WTC11 (cell line): ENCODE measurements at regions not wholly inside any gene's neighbourhood (a gene's known extent, or its start where the extent isn't known, plus 50 kb on each side); places are given as distances from the start of the nearest gene placed in this dataset.

Experiments used
- ATF1 ChIP-seq: sonication (generic); formaldehyde crosslinking; IDR thresholded peaks from 2 replicates; pipeline ENCODE4 v1.8.1; 2023; ENCODE audit warnings: mild to moderate bottlenecking, moderate library complexity, missing genetic modification reagents
- ELF4 ChIP-seq: sonication (generic); formaldehyde crosslinking; IDR thresholded peaks from 2 replicates; pipeline ENCODE4 v1.8.1; 2022; ENCODE audit warnings: low read depth, mild to moderate bottlenecking, moderate library complexity, missing genetic modification reagents
- ETV6 ChIP-seq: sonication (generic); formaldehyde crosslinking; IDR thresholded peaks from 2 replicates; pipeline ENCODE4 v1.8.1; 2022; ENCODE audit warnings: mild to moderate bottlenecking, missing genetic modification reagents
- GTF2I ChIP-seq: fragments of 250-450 bp; sonication (Bioruptor Pico); conservative IDR thresholded peaks from 2 replicates; pipeline ENCODE4 v1.4.0; 2021; ENCODE audit warnings: mild to moderate bottlenecking
- IRF2 ChIP-seq: sonication (generic); formaldehyde crosslinking; IDR thresholded peaks from 2 replicates; pipeline ENCODE4 v1.8.0; 2022; ENCODE audit warnings: low read depth, missing genetic modification reagents, borderline replicate concordance
- NR3C1 ChIP-seq: sonication (generic); formaldehyde crosslinking; conservative IDR thresholded peaks from 2 replicates; pipeline ENCODE4 v1.8.1; 2023; ENCODE audit warnings: low read depth, mild to moderate bottlenecking, missing genetic modification reagents
- SMAD4 ChIP-seq: sonication (generic); formaldehyde crosslinking; IDR thresholded peaks from 2 replicates; pipeline ENCODE4 v1.8.0; 2022; ENCODE audit warnings: mild to moderate bottlenecking, missing genetic modification reagents
- TEAD4 ChIP-seq: sonication (generic); formaldehyde crosslinking; IDR thresholded peaks from 2 replicates; pipeline ENCODE4 v1.8.0; 2022; ENCODE audit warnings: mild to moderate bottlenecking, missing genetic modification reagents
- ZNF138 ChIP-seq: sonication (generic); formaldehyde crosslinking; conservative IDR thresholded peaks from 2 replicates; pipeline ENCODE4 v1.8.1; 2022; ENCODE audit warnings: mild to moderate bottlenecking, moderate library complexity, missing genetic modification reagents
- ZNF263 ChIP-seq: sonication (generic); formaldehyde crosslinking; IDR thresholded peaks from 2 replicates; pipeline ENCODE4 v1.8.1; 2022; ENCODE audit warnings: low read depth, mild to moderate bottlenecking, moderate library complexity, missing genetic modification reagents
- ZNF396 ChIP-seq: fragments of 250-450 bp; sonication (Bioruptor Pico); IDR thresholded peaks from 2 replicates; pipeline ENCODE4 v1.8.0; 2021; ENCODE audit warnings: mild to moderate bottlenecking, moderate library complexity, borderline replicate concordance
- ZNF423 ChIP-seq: fragments of 250-450 bp; sonication (Bioruptor Pico); IDR thresholded peaks from 2 replicates; pipeline ENCODE4 v2.1.2; 2022; ENCODE audit warnings: mild to moderate bottlenecking, moderate library complexity
- TF ChIP-seq, protein P1 (sequence below): sonication (generic); formaldehyde crosslinking; IDR thresholded peaks from 2 replicates; pipeline ENCODE4 v1.8.1; 2022; ENCODE audit warnings: missing genetic modification reagents, borderline replicate concordance
- TF ChIP-seq, protein P2 (sequence below): sonication (generic); formaldehyde crosslinking; IDR thresholded peaks from 2 replicates; pipeline ENCODE4 v1.8.1; 2023; ENCODE audit warnings: mild to moderate bottlenecking, missing genetic modification reagents, moderate library complexity
- TF ChIP-seq, protein P3 (sequence below): sonication (generic); formaldehyde crosslinking; IDR thresholded peaks from 2 replicates; pipeline ENCODE4 v1.8.0; 2022; ENCODE audit warnings: mild to moderate bottlenecking, missing genetic modification reagents
- TF ChIP-seq, protein P4 (sequence below): sonication (generic); formaldehyde crosslinking; IDR thresholded peaks from 2 replicates; pipeline ENCODE4 v1.8.1; 2022; ENCODE audit warnings: mild to moderate bottlenecking, missing genetic modification reagents, moderate library complexity, borderline replicate concordance
- TF ChIP-seq, protein P5 (sequence below): fragments of 250-450 bp; sonication (Bioruptor Pico); IDR thresholded peaks from 2 replicates; pipeline ENCODE4 v1.9.0; 2021; ENCODE audit warnings: mild to moderate bottlenecking
- TF ChIP-seq, protein P6 (sequence below): sonication (generic); formaldehyde crosslinking; IDR thresholded peaks from 2 replicates; pipeline ENCODE4 v1.8.1; 2022; ENCODE audit warnings: mild to moderate bottlenecking, moderate library complexity, missing genetic modification reagents
- TF ChIP-seq, protein P7 (sequence below): sonication (generic); formaldehyde crosslinking; IDR thresholded peaks from 2 replicates; pipeline ENCODE4 v1.8.1; 2022; ENCODE audit warnings: low read depth, mild to moderate bottlenecking, moderate library complexity, missing genetic modification reagents, borderline replicate concordance

DNA sequence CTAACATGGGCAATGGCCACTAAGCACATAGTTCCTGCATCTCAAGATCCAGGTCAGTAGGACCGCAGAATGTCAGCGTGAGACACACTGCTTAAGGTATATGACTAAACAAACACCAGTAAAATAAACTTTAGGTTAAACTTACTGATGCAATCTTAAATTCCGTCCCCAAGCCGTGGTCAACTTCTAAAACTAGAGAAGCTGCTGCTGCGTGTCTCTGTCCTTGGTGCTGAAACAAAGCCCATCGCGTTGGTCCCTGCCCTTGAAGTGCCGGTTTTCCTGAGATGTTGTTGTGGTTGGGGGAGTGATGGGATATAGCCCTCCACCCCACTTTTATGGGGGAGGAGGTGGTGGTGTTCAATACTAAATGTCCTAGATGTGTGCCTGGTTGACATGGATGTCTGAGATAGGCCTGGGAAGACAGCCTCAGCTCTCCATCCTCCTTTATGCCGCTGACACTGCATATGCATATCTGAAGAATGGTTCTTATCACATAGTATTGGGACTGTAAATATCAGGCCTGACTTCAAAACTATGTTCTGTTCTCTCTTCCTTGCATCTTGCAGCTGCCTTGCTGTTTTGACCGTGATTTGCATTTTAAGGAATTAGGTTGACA, 72.0 kb upstream of the KCNA3 start (continued):
- no peak for TF ChIP-seq IRF2 (CRISPR knock-in tag)
- TF ChIP-seq, protein P1, sequence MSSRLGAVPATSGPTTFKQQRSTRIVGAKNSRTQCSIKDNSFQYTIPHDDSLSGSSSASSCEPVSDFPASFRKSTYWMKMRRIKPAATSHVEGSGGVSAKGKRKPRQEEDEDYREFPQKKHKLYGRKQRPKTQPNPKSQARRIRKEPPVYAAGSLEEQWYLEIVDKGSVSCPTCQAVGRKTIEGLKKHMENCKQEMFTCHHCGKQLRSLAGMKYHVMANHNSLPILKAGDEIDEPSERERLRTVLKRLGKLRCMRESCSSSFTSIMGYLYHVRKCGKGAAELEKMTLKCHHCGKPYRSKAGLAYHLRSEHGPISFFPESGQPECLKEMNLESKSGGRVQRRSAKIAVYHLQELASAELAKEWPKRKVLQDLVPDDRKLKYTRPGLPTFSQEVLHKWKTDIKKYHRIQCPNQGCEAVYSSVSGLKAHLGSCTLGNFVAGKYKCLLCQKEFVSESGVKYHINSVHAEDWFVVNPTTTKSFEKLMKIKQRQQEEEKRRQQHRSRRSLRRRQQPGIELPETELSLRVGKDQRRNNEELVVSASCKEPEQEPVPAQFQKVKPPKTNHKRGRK (CRISPR knock-in tag): no peak
- TF ChIP-seq NR3C1 (CRISPR knock-in tag): no peak
- TF ChIP-seq, protein P2, sequence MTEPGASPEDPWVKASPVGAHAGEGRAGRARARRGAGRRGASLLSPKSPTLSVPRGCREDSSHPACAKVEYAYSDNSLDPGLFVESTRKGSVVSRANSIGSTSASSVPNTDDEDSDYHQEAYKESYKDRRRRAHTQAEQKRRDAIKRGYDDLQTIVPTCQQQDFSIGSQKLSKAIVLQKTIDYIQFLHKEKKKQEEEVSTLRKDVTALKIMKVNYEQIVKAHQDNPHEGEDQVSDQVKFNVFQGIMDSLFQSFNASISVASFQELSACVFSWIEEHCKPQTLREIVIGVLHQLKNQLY: no peak
- TF ChIP-seq, protein P3, sequence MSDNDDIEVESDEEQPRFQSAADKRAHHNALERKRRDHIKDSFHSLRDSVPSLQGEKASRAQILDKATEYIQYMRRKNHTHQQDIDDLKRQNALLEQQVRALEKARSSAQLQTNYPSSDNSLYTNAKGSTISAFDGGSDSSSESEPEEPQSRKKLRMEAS (CRISPR knock-in tag): peak; percentile 47; the same call in 1 of the 2 replicates
- no peak for TF ChIP-seq ATF1 (CRISPR knock-in tag)
- TF ChIP-seq ZNF396 (CRISPR knock-in tag): no peak
- TF ChIP-seq ZNF138 (CRISPR knock-in tag): no peak
- TF ChIP-seq ELF4 (CRISPR knock-in tag): no peak
- TF ChIP-seq ZNF263: no peak
- peak; percentile 87; the same call in 1 of the 2 replicates for TF ChIP-seq TEAD4 (CRISPR knock-in tag)
- peak; percentile 88; the same call in 1 of the 2 replicates for TF ChIP-seq SMAD4 (CRISPR knock-in tag)
- no peak for TF ChIP-seq GTF2I (CRISPR knock-in tag)
- peak; percentile 74; the same call in 1 of the 2 replicates for TF ChIP-seq ETV6
- TF ChIP-seq, protein P4, sequence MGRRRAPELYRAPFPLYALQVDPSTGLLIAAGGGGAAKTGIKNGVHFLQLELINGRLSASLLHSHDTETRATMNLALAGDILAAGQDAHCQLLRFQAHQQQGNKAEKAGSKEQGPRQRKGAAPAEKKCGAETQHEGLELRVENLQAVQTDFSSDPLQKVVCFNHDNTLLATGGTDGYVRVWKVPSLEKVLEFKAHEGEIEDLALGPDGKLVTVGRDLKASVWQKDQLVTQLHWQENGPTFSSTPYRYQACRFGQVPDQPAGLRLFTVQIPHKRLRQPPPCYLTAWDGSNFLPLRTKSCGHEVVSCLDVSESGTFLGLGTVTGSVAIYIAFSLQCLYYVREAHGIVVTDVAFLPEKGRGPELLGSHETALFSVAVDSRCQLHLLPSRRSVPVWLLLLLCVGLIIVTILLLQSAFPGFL (CRISPR knock-in tag): no peak
- TF ChIP-seq, protein P5, sequence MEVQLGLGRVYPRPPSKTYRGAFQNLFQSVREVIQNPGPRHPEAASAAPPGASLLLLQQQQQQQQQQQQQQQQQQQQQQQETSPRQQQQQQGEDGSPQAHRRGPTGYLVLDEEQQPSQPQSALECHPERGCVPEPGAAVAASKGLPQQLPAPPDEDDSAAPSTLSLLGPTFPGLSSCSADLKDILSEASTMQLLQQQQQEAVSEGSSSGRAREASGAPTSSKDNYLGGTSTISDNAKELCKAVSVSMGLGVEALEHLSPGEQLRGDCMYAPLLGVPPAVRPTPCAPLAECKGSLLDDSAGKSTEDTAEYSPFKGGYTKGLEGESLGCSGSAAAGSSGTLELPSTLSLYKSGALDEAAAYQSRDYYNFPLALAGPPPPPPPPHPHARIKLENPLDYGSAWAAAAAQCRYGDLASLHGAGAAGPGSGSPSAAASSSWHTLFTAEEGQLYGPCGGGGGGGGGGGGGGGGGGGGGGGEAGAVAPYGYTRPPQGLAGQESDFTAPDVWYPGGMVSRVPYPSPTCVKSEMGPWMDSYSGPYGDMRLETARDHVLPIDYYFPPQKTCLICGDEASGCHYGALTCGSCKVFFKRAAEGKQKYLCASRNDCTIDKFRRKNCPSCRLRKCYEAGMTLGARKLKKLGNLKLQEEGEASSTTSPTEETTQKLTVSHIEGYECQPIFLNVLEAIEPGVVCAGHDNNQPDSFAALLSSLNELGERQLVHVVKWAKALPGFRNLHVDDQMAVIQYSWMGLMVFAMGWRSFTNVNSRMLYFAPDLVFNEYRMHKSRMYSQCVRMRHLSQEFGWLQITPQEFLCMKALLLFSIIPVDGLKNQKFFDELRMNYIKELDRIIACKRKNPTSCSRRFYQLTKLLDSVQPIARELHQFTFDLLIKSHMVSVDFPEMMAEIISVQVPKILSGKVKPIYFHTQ (CRISPR knock-in tag): no peak
- TF ChIP-seq, protein P6, sequence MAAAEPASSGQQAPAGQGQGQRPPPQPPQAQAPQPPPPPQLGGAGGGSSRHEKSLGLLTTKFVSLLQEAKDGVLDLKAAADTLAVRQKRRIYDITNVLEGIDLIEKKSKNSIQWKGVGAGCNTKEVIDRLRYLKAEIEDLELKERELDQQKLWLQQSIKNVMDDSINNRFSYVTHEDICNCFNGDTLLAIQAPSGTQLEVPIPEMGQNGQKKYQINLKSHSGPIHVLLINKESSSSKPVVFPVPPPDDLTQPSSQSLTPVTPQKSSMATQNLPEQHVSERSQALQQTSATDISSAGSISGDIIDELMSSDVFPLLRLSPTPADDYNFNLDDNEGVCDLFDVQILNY (CRISPR knock-in tag): no peak
- TF ChIP-seq, protein P7, sequence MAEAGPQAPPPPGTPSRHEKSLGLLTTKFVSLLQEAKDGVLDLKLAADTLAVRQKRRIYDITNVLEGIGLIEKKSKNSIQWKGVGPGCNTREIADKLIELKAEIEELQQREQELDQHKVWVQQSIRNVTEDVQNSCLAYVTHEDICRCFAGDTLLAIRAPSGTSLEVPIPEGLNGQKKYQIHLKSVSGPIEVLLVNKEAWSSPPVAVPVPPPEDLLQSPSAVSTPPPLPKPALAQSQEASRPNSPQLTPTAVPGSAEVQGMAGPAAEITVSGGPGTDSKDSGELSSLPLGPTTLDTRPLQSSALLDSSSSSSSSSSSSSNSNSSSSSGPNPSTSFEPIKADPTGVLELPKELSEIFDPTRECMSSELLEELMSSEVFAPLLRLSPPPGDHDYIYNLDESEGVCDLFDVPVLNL (CRISPR knock-in tag): no peak
- no peak for TF ChIP-seq ZNF423 (CRISPR knock-in tag)
- TF ChIP-seq, all 79 proteins: peak for 18
